ENCODE measurements at regions not wholly inside any gene's neighbourhood (a gene's known extent, or its start where the extent isn't known, plus 50 kb on each side); places are given as distances from the start of the nearest gene placed in this dataset.
"Not testable (repeated sequence)": the region's sequence is repeated elsewhere in the genome, so short reads cannot be mapped to it uniquely, and the experiment has no call there.

GRCh38 chr10:113487154-113487553 lies 65.7 kb upstream of the HABP2 start:
- no peak overlapping the region for H3K27ac ChIP-seq
- intact Hi-C loops (cut with DNase I), result no loop called here

DNA sequence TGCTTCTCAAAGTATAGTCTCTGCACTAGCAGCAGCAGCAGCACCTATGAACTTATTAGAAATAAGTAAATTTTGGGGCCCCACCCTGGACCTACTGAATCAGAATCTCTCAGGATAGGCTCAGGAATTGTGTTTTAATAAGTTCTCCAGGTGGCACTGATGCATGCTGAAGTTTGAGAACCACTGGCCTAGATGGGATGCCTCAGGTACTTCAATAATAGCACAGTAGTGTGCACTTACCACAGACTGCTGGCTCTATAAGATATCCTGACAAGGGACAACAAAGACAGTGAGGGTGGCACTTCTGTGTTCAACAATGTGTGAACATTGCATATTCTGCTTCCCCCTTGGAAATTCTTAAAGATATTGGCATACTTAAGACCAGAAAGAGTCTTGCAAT lies 64.7 kb upstream of the HABP2 start:
- DNase-seq, result no peak
- no peak for ATAC-seq

More at GRCh38 chr10:113487154-113487553, 65.7 kb upstream of the HABP2 start:
- DNase-seq, result no peak
- Histone ChIP-seq H3K4me3 (no peak overlapping the region), H3K27me3 (no peaks in the 10 kb centered on the region), H3K9me3 (no peaks in the 10 kb centered on the region), H3K4me1 (no peaks in the 10 kb centered on the region), H3K36me3 (no peaks in the 10 kb centered on the region)
- TF ChIP-seq CTCF (IDR thresholded peaks at IDR 0.05) (no peak), POLR2A (IDR thresholded peaks at IDR 0.05) (no peak)
- ATAC-seq, result no peak
- no CpG with 5 or more reads among the region's 1 CpG for WGBS (ENCODE audit: insufficient coverage, low coverage, low lambda C conversion rate, missing lambda C conversion rate)

GRCh38 chr10:113489522-113489921 lies 63.3 kb upstream of the HABP2 start:
- H3K36me3 ChIP-seq; DNase-seq; H3K27ac ChIP-seq; ATAC-seq; H3K27me3 ChIP-seq; H3K9me3 ChIP-seq; intact Hi-C loops (cut with DNase I); H3K4me3 ChIP-seq; H3K4me1 ChIP-seq: not testable (repeated sequence)
- WGBS (ENCODE audit: insufficient coverage, low coverage, low lambda C conversion rate, missing lambda C conversion rate), result 38% methylated on average over 2 of the region's 2 CpGs

More for the DNA sequence above, 64.7 kb upstream of the HABP2 start:
- no peaks in the 10 kb centered on the region for H3K4me1 ChIP-seq
- intact Hi-C loops (cut with DNase I), result no loop called here
- no peaks in the 10 kb centered on the region for H3K27me3 ChIP-seq
- no peak overlapping the region for H3K27ac ChIP-seq
- no peak for TF ChIP-seq POLR2A (IDR thresholded peaks at IDR 0.05)
- no peak for TF ChIP-seq CTCF (IDR thresholded peaks at IDR 0.05)
- no peaks in the 10 kb centered on the region for H3K9me3 ChIP-seq
- H3K4me3 ChIP-seq, result no peak overlapping the region
- no peaks in the 10 kb centered on the region for H3K36me3 ChIP-seq

- no peaks in the 10 kb centered on the region for H3K4me1 ChIP-seq
- H3K27me3 ChIP-seq, result no peaks in the 10 kb centered on the region
- no peak for TF ChIP-seq POLR2A (IDR thresholded peaks at IDR 0.05)
- TF ChIP-seq CTCF (IDR thresholded peaks at IDR 0.05), result no peak
- ATAC-seq, result no peak
- no peak overlapping the region for H3K27ac ChIP-seq
- no peak overlapping the region for H3K4me3 ChIP-seq
- H3K36me3 ChIP-seq, result no peaks in the 10 kb centered on the region
- intact Hi-C loops (cut with DNase I), result no loop called here
- no peak for DNase-seq
- WGBS (ENCODE audit: insufficient coverage, low coverage, low lambda C conversion rate, missing lambda C conversion rate), result 32% methylated on average over 3 of the region's 3 CpGs
- no peaks in the 10 kb centered on the region for H3K9me3 ChIP-seq
These were observed 60.8 kb upstream of the HABP2 start for GRCh38 chr10:113491967-113492565.

- Histone ChIP-seq H3K4me1 (no peaks in the 10 kb centered on the region), H3K4me3 (no peak overlapping the region), H3K27me3 (no peaks in the 10 kb centered on the region), H3K9me3 (no peaks in the 10 kb centered on the region), H3K36me3 (no peaks in the 10 kb centered on the region), H3K27ac (no peak overlapping the region)
- intact Hi-C loops (cut with DNase I), result no loop called here
- no peak for TF ChIP-seq CTCF (IDR thresholded peaks at IDR 0.05)
- WGBS (ENCODE audit: insufficient coverage, low coverage, low lambda C conversion rate, missing lambda C conversion rate), result 68% methylated on average over 4 of the region's 4 CpGs
- ATAC-seq (no peak), DNase-seq (no peak)
These were observed 59.7 kb upstream of the HABP2 start for GRCh38 chr10:113493195-113493594.

Data from right lobe of liver (tissue), 6 donors.